Tibial nerve (tissue), 4 donors: ENCODE measurements at regions not wholly inside any gene's neighbourhood (a gene's known extent, or its start where the extent isn't known, plus 50 kb on each side); places are given as distances from the start of the nearest gene placed in this dataset.

Experiments used
- EP300 ChIP-seq, 2 donors: sonication (generic); formaldehyde crosslinking; IDR thresholded peaks; one replicate each; pipeline ENCODE4 v1.6.1; 2017; ENCODE audit warnings: antibody characterized with exemption in 2 of 2, mild to moderate bottlenecking in 1 of 2
- POLR2A ChIP-seq, 2 donors: fragments of 450-650 bp; IDR thresholded peaks; one replicate each; pipeline ENCODE4 v1.6.1; 2017; ENCODE audit warnings: antibody characterized with exemption in 2 of 2, mild to moderate bottlenecking in 2 of 2, moderate library complexity in 2 of 2
- TF ChIP-seq, protein P1 (sequence below), 5 experiments: fragments of 200-600 bp in 3 of 5; fragments of 450-650 bp in 2 of 5; sonication (generic) in 3 of 5; IDR thresholded peaks; one replicate each; pipeline ENCODE4 v1.5.1; 2016 to 2019; ENCODE audit warnings: antibody characterized with exemption in 5 of 5, mild to moderate bottlenecking in 3 of 5, moderate library complexity in 2 of 5

DNA sequence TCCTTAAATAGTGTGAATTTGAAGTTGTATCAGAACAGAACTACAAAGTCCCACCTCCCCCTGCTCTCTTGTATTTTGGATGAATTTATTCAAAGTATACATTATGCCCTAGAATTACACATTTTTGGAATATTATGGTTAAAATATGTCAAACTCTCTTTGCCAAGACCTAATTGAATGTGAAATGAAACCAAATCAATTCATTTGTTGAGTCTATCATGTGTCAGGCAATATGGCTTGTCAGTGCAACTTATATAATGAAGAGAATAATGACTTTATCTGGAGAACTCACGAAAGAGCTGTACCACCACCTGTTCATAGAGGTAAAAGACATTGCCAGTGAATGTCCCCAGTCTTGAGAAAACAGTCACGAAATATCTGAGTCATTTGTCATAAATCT lies 106.8 kb downstream of the TUSC1 start:
- TF ChIP-seq, protein P1, sequence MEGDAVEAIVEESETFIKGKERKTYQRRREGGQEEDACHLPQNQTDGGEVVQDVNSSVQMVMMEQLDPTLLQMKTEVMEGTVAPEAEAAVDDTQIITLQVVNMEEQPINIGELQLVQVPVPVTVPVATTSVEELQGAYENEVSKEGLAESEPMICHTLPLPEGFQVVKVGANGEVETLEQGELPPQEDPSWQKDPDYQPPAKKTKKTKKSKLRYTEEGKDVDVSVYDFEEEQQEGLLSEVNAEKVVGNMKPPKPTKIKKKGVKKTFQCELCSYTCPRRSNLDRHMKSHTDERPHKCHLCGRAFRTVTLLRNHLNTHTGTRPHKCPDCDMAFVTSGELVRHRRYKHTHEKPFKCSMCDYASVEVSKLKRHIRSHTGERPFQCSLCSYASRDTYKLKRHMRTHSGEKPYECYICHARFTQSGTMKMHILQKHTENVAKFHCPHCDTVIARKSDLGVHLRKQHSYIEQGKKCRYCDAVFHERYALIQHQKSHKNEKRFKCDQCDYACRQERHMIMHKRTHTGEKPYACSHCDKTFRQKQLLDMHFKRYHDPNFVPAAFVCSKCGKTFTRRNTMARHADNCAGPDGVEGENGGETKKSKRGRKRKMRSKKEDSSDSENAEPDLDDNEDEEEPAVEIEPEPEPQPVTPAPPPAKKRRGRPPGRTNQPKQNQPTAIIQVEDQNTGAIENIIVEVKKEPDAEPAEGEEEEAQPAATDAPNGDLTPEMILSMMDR (IDR thresholded peaks at IDR 0.05): no peak
- TF ChIP-seq POLR2A (IDR thresholded peaks at IDR 0.05): no peak
- no peak for TF ChIP-seq EP300 (IDR thresholded peaks at IDR 0.05)
